Activated CD8-positive, alpha-beta memory T cell treated with anti-CD3 and anti-CD28 coated beads for 48 hours (primary cell): ENCODE measurements at regions not wholly inside any gene's neighbourhood (a gene's known extent, or its start where the extent isn't known, plus 50 kb on each side); places are given as distances from the start of the nearest gene placed in this dataset.

Source experiments
- DNase-seq, 3 experiments: peaks; one replicate each; pipeline ENCODE4 v3.0.0-alpha.2; 2020; ENCODE audit warnings: low read depth in 2 of 3, low spot score in 2 of 3

- DNase-seq: no peak
Observed at GRCh38 chr2:65483763-65484162, 51.4 kb upstream of the SPRED2 start.

- DNase-seq: no peak
Observed at GRCh38 chr2:65482971-65483370, 50.6 kb upstream of the SPRED2 start.
